Stomach (tissue), 4 donors: ENCODE measurements at regions not wholly inside any gene's neighbourhood (a gene's known extent, or its start where the extent isn't known, plus 50 kb on each side); places are given as distances from the start of the nearest gene placed in this dataset.
"Not testable (repeated sequence)": the region's sequence is repeated elsewhere in the genome, so short reads cannot be mapped to it uniquely, and the experiment has no call there.

Experiments
- CTCF ChIP-seq, 7 experiments: fragments of 450-650 bp in 4 of 7; fragments of 200-600 bp in 3 of 7; sonication (generic) in 3 of 7; IDR thresholded peaks; one replicate each; pipeline ENCODE4 v1.5.1; 2016 to 2019; ENCODE audit warnings: antibody characterized with exemption in 7 of 7, control low read depth in 2 of 7, mild to moderate bottlenecking in 1 of 7
- EP300 ChIP-seq: sonication (generic); formaldehyde crosslinking; IDR thresholded peaks from one replicate; pipeline ENCODE4 v1.6.1; 2017; ENCODE audit warnings: antibody characterized with exemption

GRCh38 chr7:120014301-120014700 is 258.7 kb upstream of the KCND2 start:
- TF ChIP-seq CTCF (IDR thresholded peaks at IDR 0.05); EP300: not testable (repeated sequence)
